A673 (cell line): ENCODE measurements at regions not wholly inside any gene's neighbourhood (a gene's known extent, or its start where the extent isn't known, plus 50 kb on each side); places are given as distances from the start of the nearest gene placed in this dataset.

Source experiments
- BruUV-seq: library from RNA; stranded (reverse); fragments of 400-500 nt; replicated peaks from 2 replicates; lab custom pipeline; 2021; lab: Mats Ljungman, UMichigan
- CTCF ChIA-PET: fragments of 300-600 bp; sonication (Branson Sonifier 250); formaldehyde crosslinking; loops from one replicate; lab custom pipeline; 2022; ENCODE audit warnings: antibody characterized with exemption; lab: Charles Lee
- POLR2A ChIA-PET: fragments of 300-600 bp; sonication (Branson Sonifier 250); formaldehyde crosslinking; loops from one replicate; lab custom pipeline; 2022; ENCODE audit warnings: antibody characterized with exemption; ENCODE audit not compliant: low non-redundant PET; lab: Charles Lee
- DNase-seq: peaks from one replicate; pipeline ENCODE4 v3.0.0-alpha.2; 2015; ENCODE audit warnings: low spot score
- H3K27ac ChIP-seq: fragments of 200-600 bp; sonication (generic); 2 replicates; pipeline ENCODE4 v1.5.1; 2016; ENCODE audit warnings: mixed run types, low read depth, mild to moderate bottlenecking, mixed read lengths, antibody characterized with exemption, low read length; ENCODE audit not compliant: poor library complexity, severe bottlenecking
- H3K27me3 ChIP-seq: fragments of 200-600 bp; sonication (generic); replicated peaks from 2 replicates; pipeline ENCODE4 v1.6.1; 2017; ENCODE audit warnings: mixed run types, low read depth, mild to moderate bottlenecking, mixed read lengths, antibody characterized with exemption, low read length; ENCODE audit not compliant: insufficient read depth, poor library complexity
- H3K36me3 ChIP-seq: fragments of 200-600 bp; sonication (generic); 2 replicates; pipeline ENCODE4 v1.6.1; 2016; ENCODE audit warnings: mixed run types, mild to moderate bottlenecking, mixed read lengths, antibody characterized with exemption, low read length; ENCODE audit not compliant: insufficient read depth, poor library complexity, severe bottlenecking
- H3K4me1 ChIP-seq: fragments of 200-600 bp; sonication (generic); 2 replicates; pipeline ENCODE4 v1.6.1; 2017; ENCODE audit warnings: mixed run types, mild to moderate bottlenecking, mixed read lengths, antibody characterized with exemption, low read length; ENCODE audit not compliant: insufficient read depth, poor library complexity, severe bottlenecking
- H3K4me3 ChIP-seq: fragments of 200-600 bp; sonication (generic); 2 replicates; pipeline ENCODE4 v1.5.1; 2016; ENCODE audit warnings: low read depth, mixed run types, mild to moderate bottlenecking, mixed read lengths, low read length; ENCODE audit not compliant: poor library complexity, severe bottlenecking
- H3K9me3 ChIP-seq: fragments of 200-600 bp; sonication (generic); 2 replicates; pipeline ENCODE4 v1.6.1; 2016; ENCODE audit warnings: mixed run types, low read depth, mild to moderate bottlenecking, mixed read lengths, antibody characterized with exemption, low read length; ENCODE audit not compliant: poor library complexity, severe bottlenecking
- CTCF ChIP-seq: fragments of 300-800, 200-600 bp; sonication (generic); conservative IDR thresholded peaks from 2 replicates; pipeline ENCODE4 v1.5.1; 2017; ENCODE audit warnings: low read depth, mild to moderate bottlenecking, antibody characterized with exemption, low read length, moderate library complexity, mixed read lengths
- EZH2 ChIP-seq: fragments of 200-600 bp; sonication (generic); IDR thresholded peaks from 2 replicates; pipeline ENCODE4 v1.6.1; 2017; ENCODE audit warnings: borderline replicate concordance, low read depth, mild to moderate bottlenecking, mixed read lengths, antibody characterized with exemption, low read length; ENCODE audit not compliant: poor library complexity, severe bottlenecking
- intact Hi-C: fragments of 100-400 bp; cut with micrococcal nuclease; formaldehyde crosslinking; loops from one replicate; pipeline ENCODE4 v1.10.0; 2022; ENCODE audit not compliant: unreplicated experiment

DNA sequence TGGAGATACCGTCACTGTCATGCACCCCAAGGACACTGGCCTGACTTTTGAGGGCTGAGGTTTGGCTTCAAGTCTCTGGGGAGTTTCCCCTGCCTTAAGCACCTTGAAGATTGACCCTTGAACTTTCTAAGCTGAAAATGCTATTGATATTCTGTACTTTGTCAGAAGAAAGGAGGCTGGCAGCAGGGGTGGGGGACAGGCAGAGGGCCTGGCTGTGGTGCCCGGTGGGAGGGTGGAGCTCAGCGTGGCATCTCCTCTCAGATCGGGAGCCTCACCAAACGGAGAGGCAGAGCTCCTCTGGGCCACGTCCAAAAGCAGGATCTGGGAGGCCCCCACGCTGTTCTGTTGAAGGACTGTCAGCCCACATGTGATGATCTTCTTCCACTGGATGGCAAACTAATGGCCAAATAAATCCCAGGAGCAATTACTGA is 305.2 kb upstream of the IRX3 start:
- BruUV-seq = no TSS peak
- peaks cover 3% of the 10 kb centered on the region for H3K27me3 ChIP-seq
- no peaks in the 10 kb centered on the region for H3K9me3 ChIP-seq
- POLR2A ChIA-PET = no interaction called here
- intact Hi-C loops = no loop called here
- no peaks in the 10 kb centered on the region for H3K4me1 ChIP-seq
- no peak overlapping the region for H3K4me3 ChIP-seq
- TF ChIP-seq EZH2 (no peak), CTCF (no peak)
- CTCF ChIA-PET = no interaction called here
- no peaks in the 10 kb centered on the region for H3K36me3 ChIP-seq
- no peak overlapping the region for H3K27ac ChIP-seq
- DNase-seq = no peak

- ChIA-PET CTCF (no interaction called here), POLR2A (no interaction called here)
- Histone ChIP-seq H3K4me1 (no peaks in the 10 kb centered on the region), H3K27ac (no peak overlapping the region), H3K4me3 (no peak overlapping the region), H3K36me3 (no peaks in the 10 kb centered on the region), H3K9me3 (no peaks in the 10 kb centered on the region), H3K27me3 (peaks cover 3% of the 10 kb centered on the region)
- intact Hi-C loops = no loop called here
- no TSS peak for BruUV-seq
- DNase-seq = no peak
- TF ChIP-seq EZH2 (no peak), CTCF (no peak)
Observed at GRCh38 chr16:54590836-54591235, 304.2 kb upstream of the IRX3 start.

GRCh38 chr16:54589326-54589725 is 302.7 kb upstream of the IRX3 start:
- intact Hi-C loops = no loop called here
- H3K36me3 ChIP-seq = no peaks in the 10 kb centered on the region
- no peaks in the 10 kb centered on the region for H3K27me3 ChIP-seq
- TF ChIP-seq EZH2 (no peak), CTCF (no peak)
- CTCF ChIA-PET = no interaction called here
- no peak for DNase-seq
- no peak overlapping the region for H3K27ac ChIP-seq
- BruUV-seq = no TSS peak
- H3K4me3 ChIP-seq = no peak overlapping the region
- H3K9me3 ChIP-seq = no peaks in the 10 kb centered on the region
- POLR2A ChIA-PET = no interaction called here
- H3K4me1 ChIP-seq = no peaks in the 10 kb centered on the region
